CMK (cell line): ENCODE measurements at regions not wholly inside any gene's neighbourhood (a gene's known extent, or its start where the extent isn't known, plus 50 kb on each side); places are given as distances from the start of the nearest gene placed in this dataset.
"Not testable (repeated sequence)": the region's sequence is repeated elsewhere in the genome, so short reads cannot be mapped to it uniquely, and the experiment has no call there.

Source experiments
- DNase-seq: peaks from one replicate; pipeline ENCODE4 v3.0.0-alpha.2; 2010; ENCODE audit warnings: low read depth

DNA sequence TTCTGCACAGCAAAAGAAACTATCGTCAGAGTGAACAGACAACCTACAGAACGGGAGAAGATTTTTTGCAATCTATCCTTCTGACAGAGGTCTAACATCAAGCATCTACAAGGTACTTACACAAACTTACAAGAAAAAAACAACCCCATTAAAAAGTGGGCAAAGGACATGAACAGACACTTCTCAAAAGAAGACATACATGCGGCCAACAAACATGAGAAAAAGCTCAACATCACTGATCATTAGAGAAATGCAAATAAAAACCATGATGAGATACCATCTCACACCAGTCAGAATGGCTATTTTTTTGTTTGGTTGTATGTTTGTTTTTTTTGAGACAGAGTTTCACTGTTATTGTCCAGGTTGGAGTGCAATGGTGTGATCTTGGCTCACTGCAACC, 131.5 kb upstream of the MED13 start:
- not testable (repeated sequence) for DNase-seq

DNA sequence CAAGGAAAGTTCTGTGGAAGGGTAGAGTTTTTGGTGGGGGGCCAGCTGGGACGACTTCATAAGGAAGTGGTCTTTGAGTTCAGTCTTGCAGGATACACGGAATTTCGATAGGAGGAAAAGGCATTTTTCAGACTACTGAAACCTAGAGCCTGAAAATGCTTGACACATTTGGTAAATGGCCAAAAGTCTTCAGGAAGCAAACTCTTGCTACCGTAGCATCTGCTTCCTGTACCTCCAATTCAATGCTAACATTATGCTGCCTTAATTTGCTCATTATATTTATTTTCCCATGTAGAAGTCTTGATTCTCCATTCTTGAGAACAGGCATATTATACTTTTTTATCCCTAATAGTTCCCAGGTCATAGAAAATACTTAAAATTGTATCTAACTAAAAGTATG, 129.3 kb upstream of the MED13 start:
- no peak for DNase-seq

GRCh38 chr17:62193249-62193648, 128.2 kb upstream of the MED13 start:
- no peak for DNase-seq

GRCh38 chr17:62191390-62192361, 126.6 kb upstream of the MED13 start:
- DNase-seq, result no peak

DNA sequence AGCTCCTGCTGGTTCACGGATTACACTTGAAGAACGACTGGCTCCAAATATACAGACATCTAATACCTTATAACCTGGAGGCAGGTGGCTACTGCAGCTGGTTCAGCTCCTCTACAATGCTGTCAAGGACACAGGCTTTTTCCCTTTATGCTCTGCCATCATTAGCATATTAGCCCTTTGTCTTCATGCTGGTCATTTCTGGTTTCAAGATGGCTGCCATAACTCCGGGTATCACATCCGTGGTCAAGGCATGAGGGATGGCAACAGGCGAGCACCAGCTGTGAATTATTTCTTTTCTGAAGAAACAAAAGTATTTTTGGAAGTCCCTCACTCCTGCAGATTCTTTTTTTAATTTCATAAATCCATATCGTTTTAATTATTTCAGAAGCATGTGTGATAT, 124.3 kb upstream of the MED13 start:
- DNase-seq, result no peak

DNA sequence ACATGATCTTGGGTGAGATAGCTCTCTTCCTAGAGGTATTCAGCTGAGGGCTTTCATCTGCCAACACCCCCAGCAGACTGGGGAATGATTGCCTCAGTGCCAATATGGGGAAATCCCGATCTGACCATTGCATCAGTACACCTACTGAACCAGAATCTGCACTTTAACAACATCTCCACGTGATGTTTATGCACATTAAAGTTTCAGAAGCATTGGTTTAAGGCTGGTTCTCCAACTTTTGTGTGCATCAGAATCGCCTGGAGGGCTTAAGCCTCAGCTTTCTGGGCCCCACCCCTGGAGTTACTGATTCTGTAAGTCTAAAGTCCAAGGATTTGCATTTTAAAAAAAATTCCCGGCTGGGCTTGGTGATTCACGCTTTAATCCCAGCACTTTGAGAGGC, 123.6 kb upstream of the MED13 start:
- DNase-seq, result no peak

DNA sequence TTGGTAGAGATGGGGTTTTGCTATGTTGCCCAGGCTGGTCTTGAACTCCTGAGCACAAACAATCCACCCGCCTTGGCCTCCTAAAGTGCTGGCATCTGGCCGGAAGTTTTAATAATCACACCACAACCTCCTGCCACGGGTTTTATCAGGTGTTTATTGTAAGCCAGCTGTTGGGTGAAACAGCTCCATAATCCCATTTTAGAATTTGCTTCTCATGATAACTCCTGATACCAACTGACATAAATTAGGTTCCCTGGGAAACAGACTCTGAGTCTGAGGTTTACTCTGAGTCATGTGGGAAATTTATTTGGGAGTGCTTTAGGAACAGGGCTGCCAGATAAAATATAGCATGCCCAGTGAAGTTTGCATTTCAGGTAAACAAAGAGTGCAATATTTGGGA, 122.6 kb upstream of the MED13 start:
- DNase-seq, result no peak

DNA sequence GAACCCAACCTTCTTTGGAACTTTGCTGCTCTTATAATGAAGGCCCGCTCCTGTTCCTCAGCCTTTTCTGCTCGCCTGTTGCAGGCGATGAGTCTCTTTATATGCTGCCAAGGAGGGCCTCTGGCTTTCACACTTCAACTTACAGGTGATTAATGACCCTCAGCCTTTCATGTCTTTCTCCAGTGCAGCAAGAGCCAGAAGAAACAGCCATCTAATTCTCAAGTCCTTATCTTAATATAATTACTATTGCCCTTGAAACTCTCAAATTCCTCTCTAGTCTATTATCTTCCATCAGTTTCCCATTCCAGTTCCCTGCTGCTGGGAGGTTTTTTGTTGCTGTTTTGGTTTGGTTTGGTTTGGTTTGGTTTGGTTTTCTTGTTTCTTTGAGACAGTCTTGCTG, 121.8 kb upstream of the MED13 start:
- no peak for DNase-seq

- DNase-seq, result no peak
Observed at GRCh38 chr17:62180772-62181171, 115.7 kb upstream of the MED13 start.

GRCh38 chr17:62179525-62180161, 114.6 kb upstream of the MED13 start:
- no peak for DNase-seq

DNA sequence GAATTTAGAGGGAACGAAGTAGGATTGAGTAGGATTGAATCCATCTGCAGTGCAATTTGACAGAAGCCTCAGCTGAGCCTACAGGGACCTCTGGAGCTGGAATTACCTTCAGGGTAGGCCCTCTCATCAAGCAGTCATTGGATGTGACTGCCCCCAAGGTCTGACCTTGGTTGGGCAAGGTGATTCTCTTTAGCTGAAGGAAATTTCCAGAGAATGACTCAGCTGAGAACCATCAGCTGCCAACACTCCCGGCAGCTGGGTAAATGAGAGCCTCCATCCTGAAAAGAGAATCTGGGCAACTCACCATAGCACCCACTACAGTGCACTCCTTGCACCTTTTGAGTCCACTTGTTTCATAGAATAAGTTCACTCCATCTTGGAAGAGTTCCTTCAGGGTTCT, 113.5 kb upstream of the MED13 start:
- DNase-seq, result no peak

- no peak for DNase-seq
Observed at GRCh38 chr17:62172492-62173291, 107.6 kb upstream of the MED13 start.

DNA sequence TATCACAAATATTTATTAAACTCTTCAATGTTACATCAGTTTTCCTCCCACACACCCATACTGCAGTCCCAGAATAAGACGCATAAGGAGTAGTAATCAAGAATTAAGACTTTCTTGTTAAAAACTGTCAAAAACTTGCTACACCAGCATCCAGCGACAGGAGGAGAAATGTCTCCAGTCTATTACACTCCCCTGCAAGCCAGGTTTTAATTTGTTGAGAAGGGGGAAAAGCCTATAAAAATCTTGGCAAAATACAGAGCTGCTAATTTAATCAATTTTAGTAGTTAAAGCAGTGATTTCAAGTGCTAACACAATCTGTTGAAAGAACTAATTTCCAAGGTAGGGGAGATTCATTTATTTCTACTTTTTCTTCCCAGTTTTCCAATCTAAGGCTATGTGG, 102.0 kb upstream of the MED13 start:
- DNase-seq, result no peak

- DNase-seq, result no peak
Observed at GRCh38 chr17:62164747-62165722, 100.0 kb upstream of the MED13 start.

DNA sequence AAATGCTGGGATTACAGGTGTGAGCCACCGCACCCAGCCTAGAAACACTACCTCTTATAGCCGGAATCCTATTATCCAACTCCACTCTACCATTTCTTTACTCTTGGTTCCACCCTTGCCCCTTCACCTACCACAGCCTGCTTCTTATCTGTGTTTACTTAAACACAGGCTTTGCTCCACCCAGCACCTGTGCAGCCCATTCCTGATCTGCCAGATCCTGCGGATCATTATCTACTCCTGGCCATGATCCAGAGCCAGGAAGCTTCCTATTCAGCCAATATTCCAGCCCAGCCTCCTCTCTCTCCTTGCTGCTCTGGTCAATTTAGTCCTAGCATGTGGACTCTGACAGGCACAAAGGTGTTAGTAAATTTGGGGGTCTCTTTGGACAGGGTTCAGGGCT, 98.8 kb upstream of the MED13 start:
- no peak for DNase-seq

DNA sequence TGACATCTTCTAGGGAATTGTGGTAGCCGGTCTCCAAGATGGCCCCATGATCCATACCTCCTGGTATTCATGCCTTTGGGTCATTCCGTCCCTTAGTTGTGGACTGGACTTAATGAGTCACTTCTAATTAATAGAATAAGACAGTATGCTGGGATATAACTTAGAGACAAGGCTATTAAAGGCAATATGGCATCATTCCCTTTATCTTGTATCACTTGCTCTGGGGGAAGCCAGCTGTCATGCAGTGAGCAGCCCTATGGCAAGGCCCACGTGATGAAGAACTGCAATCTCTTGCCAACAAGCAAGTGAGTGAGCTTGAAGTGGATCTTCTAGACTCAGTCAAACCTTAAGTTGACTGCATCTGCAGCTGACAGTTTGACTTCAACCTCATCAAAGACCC, 97.8 kb upstream of the MED13 start:
- DNase-seq, result no peak

- DNase-seq, result no peak
Observed at GRCh38 chr17:62161405-62162148, 96.5 kb upstream of the MED13 start.

- no peak for DNase-seq
Observed at GRCh38 chr17:62160816-62161215, 95.7 kb upstream of the MED13 start.

DNA sequence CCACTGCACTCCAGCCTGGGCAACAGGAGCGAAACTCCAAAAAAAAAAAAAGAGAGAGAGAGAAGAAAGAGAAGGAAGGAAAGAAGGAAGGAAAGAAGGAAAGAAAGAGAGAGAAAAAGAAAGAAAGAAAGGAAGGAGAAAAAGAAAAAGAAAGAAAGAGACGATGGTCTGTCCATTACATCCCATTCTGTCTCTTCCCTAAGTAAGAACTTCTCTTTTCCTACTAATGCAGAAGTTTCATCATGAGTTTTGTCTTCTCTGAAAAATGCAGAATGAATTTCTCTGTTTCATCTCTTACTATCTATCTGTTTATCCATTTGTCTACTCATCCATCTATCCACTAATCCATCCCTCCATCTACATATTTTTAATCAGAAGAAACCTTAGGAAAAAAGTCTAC, 94.9 kb upstream of the MED13 start:
- no peak for DNase-seq

DNA sequence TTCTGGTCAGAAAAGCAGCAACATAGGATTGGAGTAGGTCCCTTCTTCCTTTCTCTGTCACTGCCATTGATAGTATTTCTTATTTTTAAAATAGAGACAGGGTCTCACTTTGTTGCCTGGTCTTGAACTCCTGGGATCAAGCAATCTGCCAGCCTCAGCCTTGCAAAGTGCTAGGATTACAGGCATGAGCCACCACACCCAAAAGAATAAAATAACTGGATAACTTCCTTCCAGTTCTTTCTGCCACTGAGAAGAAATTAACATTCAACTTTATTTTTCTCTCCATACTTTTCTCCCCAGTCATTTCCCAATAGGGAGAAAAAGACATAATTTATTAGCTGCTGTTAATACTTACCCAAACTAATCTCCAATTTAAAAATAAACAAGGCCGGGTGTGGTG, 91.9 kb upstream of the MED13 start:
- DNase-seq, result no peak

DNA sequence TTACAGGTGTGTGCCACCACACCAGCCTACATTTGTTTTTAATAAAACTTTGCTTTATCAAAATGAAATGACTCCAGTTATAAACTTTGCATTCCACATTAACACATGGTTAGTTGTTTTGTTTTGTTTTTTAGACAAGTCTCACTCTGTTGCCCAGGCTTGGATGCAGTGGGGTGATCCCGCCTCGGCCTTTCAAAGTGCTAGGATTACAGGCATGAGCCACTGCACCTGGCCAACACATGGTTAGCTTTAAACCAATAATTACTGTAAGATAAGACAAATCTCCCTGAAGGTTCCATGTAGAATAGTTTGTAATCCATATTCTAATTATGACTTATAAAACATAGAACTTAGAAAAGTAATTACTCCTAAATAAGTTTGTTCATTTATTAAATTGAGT, 89.8 kb upstream of the MED13 start:
- DNase-seq, result no peak
